ENCODE measurements at regions not wholly inside any gene's neighbourhood (a gene's known extent, or its start where the extent isn't known, plus 50 kb on each side); places are given as distances from the start of the nearest gene placed in this dataset.

- H3K27ac ChIP-seq: no peak overlapping the region
- H3K36me3 ChIP-seq: no peaks in the 10 kb centered on the region
- TF ChIP-seq POLR2A (IDR thresholded peaks at IDR 0.05): no peak
- TF ChIP-seq CTCF (IDR thresholded peaks at IDR 0.05): no peak
- no peak overlapping the region for H3K4me3 ChIP-seq
- H3K4me1 ChIP-seq: no peaks in the 10 kb centered on the region
- no peaks in the 10 kb centered on the region for H3K27me3 ChIP-seq
- peaks cover 0 to 3% (median 0%) of the 10 kb centered on the region in 4 donors for H3K9me3 ChIP-seq
- no peak for DNase-seq
Measured at GRCh38 chr13:55190996-55191395, 1949.7 kb upstream of the PRR20A start.

GRCh38 chr13:55199134-55199533 is 1941.6 kb upstream of the PRR20A start:
- no peak for DNase-seq
- H3K27me3 ChIP-seq: no peaks in the 10 kb centered on the region
- H3K9me3 ChIP-seq: peaks cover 0 to 3% (median 0%) of the 10 kb centered on the region in 4 donors
- H3K36me3 ChIP-seq: no peaks in the 10 kb centered on the region
- no peak overlapping the region for H3K4me3 ChIP-seq
- TF ChIP-seq CTCF (IDR thresholded peaks at IDR 0.05) (no peak), POLR2A (IDR thresholded peaks at IDR 0.05) (no peak)
- no peak overlapping the region for H3K27ac ChIP-seq
- H3K4me1 ChIP-seq: no peaks in the 10 kb centered on the region

- no peak for DNase-seq
- Histone ChIP-seq H3K4me1 (no peaks in the 10 kb centered on the region), H3K9me3 (no peaks in the 10 kb centered on the region), H3K36me3 (no peaks in the 10 kb centered on the region), H3K27ac (no peak overlapping the region), H3K27me3 (no peaks in the 10 kb centered on the region), H3K4me3 (no peak overlapping the region)
- TF ChIP-seq POLR2A (IDR thresholded peaks at IDR 0.05) (no peak), CTCF (IDR thresholded peaks at IDR 0.05) (no peak)
Measured at GRCh38 chr13:55214841-55215345, 1925.8 kb upstream of the PRR20A start.

- Histone ChIP-seq H3K4me3 (no peak overlapping the region), H3K9me3 (peaks cover 0 to 4% (median 0%) of the 10 kb centered on the region in 4 donors), H3K36me3 (no peaks in the 10 kb centered on the region), H3K27ac (no peak overlapping the region), H3K27me3 (no peaks in the 10 kb centered on the region), H3K4me1 (no peaks in the 10 kb centered on the region)
- DNase-seq: no peak
- TF ChIP-seq CTCF (IDR thresholded peaks at IDR 0.05) (no peak), POLR2A (IDR thresholded peaks at IDR 0.05) (no peak)
Measured at GRCh38 chr13:55219538-55219937, 1921.2 kb upstream of the PRR20A start.

- DNase-seq: no peak
- no peaks in the 10 kb centered on the region for H3K4me1 ChIP-seq
- TF ChIP-seq POLR2A (IDR thresholded peaks at IDR 0.05) (no peak), CTCF (IDR thresholded peaks at IDR 0.05) (no peak)
- no peaks in the 10 kb centered on the region for H3K9me3 ChIP-seq
- H3K27ac ChIP-seq: no peak overlapping the region
- no peak overlapping the region for H3K4me3 ChIP-seq
- no peaks in the 10 kb centered on the region for H3K36me3 ChIP-seq
- H3K27me3 ChIP-seq: no peaks in the 10 kb centered on the region
Measured at GRCh38 chr13:55229906-55230569, 1910.7 kb upstream of the PRR20A start.

Data from Peyer's patch (tissue), 4 donors.